ENCODE measurements at regions not wholly inside any gene's neighbourhood (a gene's known extent, or its start where the extent isn't known, plus 50 kb on each side); places are given as distances from the start of the nearest gene placed in this dataset.

GRCh38 chr13:43994999-43995859 lies 115.5 kb downstream of the LACC1 start:
- no peak for DNase-seq
- Mint-ChIP-seq H3K27me3 (peaks cover 14% of the 10 kb centered on the region), H3K4me1 (no peaks in the 10 kb centered on the region), H3K9me3 (no peaks in the 10 kb centered on the region), H3K4me3 (no peak overlapping the region), H3K36me3 (ENCODE audit: low read depth) (no peaks in the 10 kb centered on the region), H3K27ac (no peak overlapping the region)
- no peak for ATAC-seq

- H3K36me3 Mint-ChIP-seq (ENCODE audit: low read depth) = no peaks in the 10 kb centered on the region
- no peak overlapping the region for H3K27ac Mint-ChIP-seq
- H3K4me1 Mint-ChIP-seq = no peaks in the 10 kb centered on the region
- peaks cover 12% of the 10 kb centered on the region for H3K27me3 Mint-ChIP-seq
- no peaks in the 10 kb centered on the region for H3K9me3 Mint-ChIP-seq
- no peak overlapping the region for H3K4me3 Mint-ChIP-seq
- DNase-seq (no peak), ATAC-seq (no peak)
These were observed 116.5 kb downstream of the LACC1 start for GRCh38 chr13:43996221-43996620.

GRCh38 chr13:44003481-44003880 lies 123.8 kb downstream of the LACC1 start:
- DNase-seq (no peak), ATAC-seq (no peak)
- no peaks in the 10 kb centered on the region for H3K9me3 Mint-ChIP-seq
- no peaks in the 10 kb centered on the region for H3K4me1 Mint-ChIP-seq
- no peak overlapping the region for H3K4me3 Mint-ChIP-seq
- no peaks in the 10 kb centered on the region for H3K36me3 Mint-ChIP-seq (ENCODE audit: low read depth)
- no peak overlapping the region for H3K27ac Mint-ChIP-seq
- peaks cover 4% of the 10 kb centered on the region for H3K27me3 Mint-ChIP-seq

GRCh38 chr13:44004878-44005277 lies 125.2 kb downstream of the LACC1 start:
- H3K4me3 Mint-ChIP-seq = no peak overlapping the region
- no peaks in the 10 kb centered on the region for H3K9me3 Mint-ChIP-seq
- peaks cover 4% of the 10 kb centered on the region for H3K27me3 Mint-ChIP-seq
- H3K27ac Mint-ChIP-seq = no peak overlapping the region
- H3K36me3 Mint-ChIP-seq (ENCODE audit: low read depth) = no peaks in the 10 kb centered on the region
- DNase-seq (no peak), ATAC-seq (no peak)
- no peaks in the 10 kb centered on the region for H3K4me1 Mint-ChIP-seq

GRCh38 chr13:44007451-44007850 lies 127.7 kb downstream of the LACC1 start:
- Mint-ChIP-seq H3K36me3 (ENCODE audit: low read depth) (no peaks in the 10 kb centered on the region), H3K9me3 (no peaks in the 10 kb centered on the region), H3K4me1 (no peaks in the 10 kb centered on the region), H3K27me3 (peaks cover 4% of the 10 kb centered on the region), H3K4me3 (no peak overlapping the region), H3K27ac (no peak overlapping the region)
- DNase-seq (no peak), ATAC-seq (no peak)

GRCh38 chr13:44011036-44011435 lies 131.3 kb downstream of the LACC1 start:
- Mint-ChIP-seq H3K27ac (no peak overlapping the region), H3K27me3 (no peaks in the 10 kb centered on the region), H3K9me3 (no peaks in the 10 kb centered on the region), H3K4me1 (no peaks in the 10 kb centered on the region), H3K36me3 (ENCODE audit: low read depth) (no peaks in the 10 kb centered on the region), H3K4me3 (no peak overlapping the region)
- DNase-seq (no peak), ATAC-seq (no peak)

- Mint-ChIP-seq H3K4me3 (no peak overlapping the region), H3K36me3 (ENCODE audit: low read depth) (no peaks in the 10 kb centered on the region), H3K4me1 (no peaks in the 10 kb centered on the region), H3K9me3 (no peaks in the 10 kb centered on the region), H3K27ac (no peak overlapping the region), H3K27me3 (no peaks in the 10 kb centered on the region)
- no peak for ATAC-seq
- DNase-seq = no peak
These were observed 133.4 kb downstream of the LACC1 start for GRCh38 chr13:44012910-44013757.

GRCh38 chr13:44013758-44014291 lies 134.1 kb downstream of the LACC1 start:
- no peak for DNase-seq
- H3K27me3 Mint-ChIP-seq = no peaks in the 10 kb centered on the region
- H3K9me3 Mint-ChIP-seq = no peaks in the 10 kb centered on the region
- no peaks in the 10 kb centered on the region for H3K36me3 Mint-ChIP-seq (ENCODE audit: low read depth)
- ATAC-seq = no peak
- no peaks in the 10 kb centered on the region for H3K4me1 Mint-ChIP-seq
- H3K4me3 Mint-ChIP-seq = no peak overlapping the region
- no peak overlapping the region for H3K27ac Mint-ChIP-seq

GRCh38 chr13:44014501-44014900 lies 134.8 kb downstream of the LACC1 start:
- Mint-ChIP-seq H3K36me3 (ENCODE audit: low read depth) (no peaks in the 10 kb centered on the region), H3K27ac (no peak overlapping the region)

GRCh38 chr13:44015118-44015517 lies 135.4 kb downstream of the LACC1 start:
- DNase-seq = no peak
- H3K9me3 Mint-ChIP-seq = no peaks in the 10 kb centered on the region
- no peak overlapping the region for H3K27ac Mint-ChIP-seq
- H3K27me3 Mint-ChIP-seq = no peaks in the 10 kb centered on the region
- no peaks in the 10 kb centered on the region for H3K36me3 Mint-ChIP-seq (ENCODE audit: low read depth)
- no peaks in the 10 kb centered on the region for H3K4me1 Mint-ChIP-seq
- H3K4me3 Mint-ChIP-seq = no peak overlapping the region
- ATAC-seq = no peak

More at GRCh38 chr13:44014501-44014900, 134.8 kb downstream of the LACC1 start:
- Mint-ChIP-seq H3K4me3 (no peak overlapping the region), H3K9me3 (no peaks in the 10 kb centered on the region), H3K4me1 (no peaks in the 10 kb centered on the region), H3K27me3 (no peaks in the 10 kb centered on the region)
- DNase-seq = no peak
- no peak for ATAC-seq

- H3K27me3 Mint-ChIP-seq = no peaks in the 10 kb centered on the region
- ATAC-seq (no peak), DNase-seq (no peak)
- no peaks in the 10 kb centered on the region for H3K36me3 Mint-ChIP-seq (ENCODE audit: low read depth)
- H3K4me1 Mint-ChIP-seq = no peaks in the 10 kb centered on the region
- no peaks in the 10 kb centered on the region for H3K9me3 Mint-ChIP-seq
- no peak overlapping the region for H3K4me3 Mint-ChIP-seq
- H3K27ac Mint-ChIP-seq = no peak overlapping the region
These were observed 136.1 kb downstream of the LACC1 start for GRCh38 chr13:44015811-44016210.

GRCh38 chr13:44017756-44018309 lies 138.1 kb downstream of the LACC1 start:
- no peak for DNase-seq
- Mint-ChIP-seq H3K9me3 (no peaks in the 10 kb centered on the region), H3K4me1 (no peaks in the 10 kb centered on the region), H3K4me3 (no peak overlapping the region), H3K36me3 (ENCODE audit: low read depth) (no peaks in the 10 kb centered on the region), H3K27ac (no peak overlapping the region), H3K27me3 (no peaks in the 10 kb centered on the region)
- ATAC-seq = no peak

GRCh38 chr13:44019651-44020050 lies 139.9 kb downstream of the LACC1 start:
- Mint-ChIP-seq H3K4me1 (no peaks in the 10 kb centered on the region), H3K36me3 (ENCODE audit: low read depth) (no peaks in the 10 kb centered on the region), H3K4me3 (no peak overlapping the region), H3K9me3 (no peaks in the 10 kb centered on the region), H3K27me3 (no peaks in the 10 kb centered on the region), H3K27ac (no peak overlapping the region)
- DNase-seq (no peak), ATAC-seq (no peak)

GRCh38 chr13:44021422-44021821 lies 141.7 kb downstream of the LACC1 start:
- no peak overlapping the region for H3K27ac Mint-ChIP-seq
- H3K4me1 Mint-ChIP-seq = no peaks in the 10 kb centered on the region
- H3K36me3 Mint-ChIP-seq (ENCODE audit: low read depth) = no peaks in the 10 kb centered on the region
- no peak overlapping the region for H3K4me3 Mint-ChIP-seq
- DNase-seq = no peak
- H3K9me3 Mint-ChIP-seq = no peaks in the 10 kb centered on the region
- ATAC-seq = no peak
- peaks cover 2% of the 10 kb centered on the region for H3K27me3 Mint-ChIP-seq

Measured in activated naive CD8-positive, alpha-beta T cell treated with anti-CD3 and anti-CD28 coated beads, Interleukin-2, amount 50 U/mL, for 24 hours (primary cell).